ENCODE measurements at regions not wholly inside any gene's neighbourhood (a gene's known extent, or its start where the extent isn't known, plus 50 kb on each side); places are given as distances from the start of the nearest gene placed in this dataset.

GRCh38 chr2:58730764-58731487 lies 489.8 kb upstream of the FANCL start:
- TF ChIP-seq, protein P1, sequence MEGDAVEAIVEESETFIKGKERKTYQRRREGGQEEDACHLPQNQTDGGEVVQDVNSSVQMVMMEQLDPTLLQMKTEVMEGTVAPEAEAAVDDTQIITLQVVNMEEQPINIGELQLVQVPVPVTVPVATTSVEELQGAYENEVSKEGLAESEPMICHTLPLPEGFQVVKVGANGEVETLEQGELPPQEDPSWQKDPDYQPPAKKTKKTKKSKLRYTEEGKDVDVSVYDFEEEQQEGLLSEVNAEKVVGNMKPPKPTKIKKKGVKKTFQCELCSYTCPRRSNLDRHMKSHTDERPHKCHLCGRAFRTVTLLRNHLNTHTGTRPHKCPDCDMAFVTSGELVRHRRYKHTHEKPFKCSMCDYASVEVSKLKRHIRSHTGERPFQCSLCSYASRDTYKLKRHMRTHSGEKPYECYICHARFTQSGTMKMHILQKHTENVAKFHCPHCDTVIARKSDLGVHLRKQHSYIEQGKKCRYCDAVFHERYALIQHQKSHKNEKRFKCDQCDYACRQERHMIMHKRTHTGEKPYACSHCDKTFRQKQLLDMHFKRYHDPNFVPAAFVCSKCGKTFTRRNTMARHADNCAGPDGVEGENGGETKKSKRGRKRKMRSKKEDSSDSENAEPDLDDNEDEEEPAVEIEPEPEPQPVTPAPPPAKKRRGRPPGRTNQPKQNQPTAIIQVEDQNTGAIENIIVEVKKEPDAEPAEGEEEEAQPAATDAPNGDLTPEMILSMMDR (IDR thresholded peaks at IDR 0.05), result no peak
- no peak for TF ChIP-seq POLR2A (IDR thresholded peaks at IDR 0.05)
